GM21737 (cell line): ENCODE measurements at regions not wholly inside any gene's neighbourhood (a gene's known extent, or its start where the extent isn't known, plus 50 kb on each side); places are given as distances from the start of the nearest gene placed in this dataset.
"Not testable (repeated sequence)": the region's sequence is repeated elsewhere in the genome, so short reads cannot be mapped to it uniquely, and the experiment has no call there.

ENCODE experiments used
- ATAC-seq: cut with Tn5 transposase; IDR thresholded peaks from one replicate; pipeline ENCODE4 v1.9.1; 2021; ENCODE audit warnings: mild to moderate bottlenecking, moderate library complexity; ENCODE audit not compliant: unreplicated experiment

DNA sequence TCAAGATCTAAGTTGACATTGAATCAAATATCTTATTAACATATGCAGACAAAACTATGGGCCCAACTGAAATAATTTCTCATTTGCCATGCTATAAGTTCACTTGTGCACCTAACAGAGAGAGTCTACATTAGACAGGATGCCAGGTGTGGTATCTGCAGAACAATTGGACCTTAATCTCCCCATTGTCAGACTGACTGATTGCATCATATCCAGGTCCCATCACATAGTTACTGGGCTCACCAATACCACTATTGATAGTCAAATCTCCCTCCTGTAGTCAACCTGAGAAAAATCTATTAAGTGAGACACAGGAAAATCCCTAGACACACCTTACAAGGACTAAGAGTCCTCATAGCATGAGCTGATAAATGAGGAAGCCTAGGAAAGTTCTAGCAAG is 156.0 kb upstream of the FRG1 start:
- ATAC-seq, result no peak

DNA sequence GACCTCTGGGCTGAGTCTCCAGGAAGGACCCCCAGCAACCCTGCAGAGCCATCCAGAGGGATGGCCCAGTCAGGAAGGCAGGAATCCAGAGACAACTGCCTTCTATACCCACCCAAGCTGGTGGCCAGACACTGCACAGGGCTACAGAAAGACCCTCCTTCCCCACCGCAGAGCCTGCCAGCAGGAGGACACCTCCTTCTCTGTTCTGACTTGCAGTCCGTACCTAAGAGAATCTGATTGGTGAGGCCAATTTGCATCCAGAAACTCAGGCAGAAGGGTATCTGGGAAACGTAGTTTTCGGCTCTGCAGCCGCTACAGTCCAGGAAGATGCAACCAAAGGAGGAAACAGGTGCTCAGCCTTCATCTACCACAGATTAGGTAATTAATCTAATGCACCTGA is 155.4 kb upstream of the FRG1 start:
- no peak for ATAC-seq

DNA sequence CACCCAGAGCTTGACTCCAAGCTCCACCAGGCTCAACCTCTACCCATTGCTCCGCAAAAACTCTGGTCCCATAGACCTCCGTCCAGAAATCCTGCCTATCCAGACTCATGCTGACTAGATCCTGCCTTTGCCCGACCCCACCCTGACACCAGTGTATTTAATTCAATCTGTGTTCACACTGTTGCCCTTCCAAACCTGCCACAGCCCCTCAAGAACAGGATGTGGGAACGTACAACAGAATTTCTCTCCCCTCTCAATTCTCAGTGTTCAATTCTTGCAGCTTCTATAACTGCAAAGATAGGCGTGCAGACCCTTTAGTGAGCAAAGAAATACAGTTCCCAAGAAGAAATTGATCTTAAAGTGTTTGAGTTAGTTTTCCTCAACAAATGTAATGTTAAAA is 154.2 kb upstream of the FRG1 start:
- no peak for ATAC-seq

DNA sequence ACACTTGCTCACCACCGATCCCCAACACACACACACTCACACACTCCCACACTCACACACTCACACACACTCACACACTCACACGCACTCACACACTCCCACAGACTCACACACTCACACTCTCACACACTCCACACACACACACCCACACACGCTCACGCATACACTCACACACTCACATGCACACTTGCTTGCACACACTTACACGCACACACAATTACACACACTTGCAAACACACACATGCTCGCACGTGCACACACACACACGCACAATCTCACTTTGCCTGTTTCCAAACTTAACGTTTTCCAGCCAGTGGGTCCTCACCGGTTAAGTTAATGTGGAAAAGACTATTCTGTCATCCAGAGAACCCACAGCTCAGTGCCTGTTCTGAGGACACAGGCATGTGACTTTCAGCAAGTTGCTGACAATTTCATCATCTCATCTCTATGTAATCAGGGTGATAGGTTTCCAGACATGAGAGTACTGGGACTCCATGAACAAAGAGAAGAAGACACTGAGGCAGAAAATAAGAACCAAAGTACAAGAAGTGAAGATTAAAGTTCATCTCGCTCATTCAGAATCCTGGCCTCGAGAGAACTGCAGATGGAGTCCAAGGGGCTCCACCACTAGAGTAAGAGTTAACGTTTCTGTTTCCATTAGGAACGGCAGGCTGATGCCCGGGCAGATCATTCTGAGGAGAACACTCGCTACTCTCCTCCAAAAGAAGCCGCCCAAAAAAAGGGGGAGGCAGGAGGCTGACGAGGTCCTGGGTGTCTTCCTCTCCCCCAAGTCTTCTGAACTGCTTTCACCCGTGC is 153.2 kb upstream of the FRG1 start:
- ATAC-seq, result no peak

DNA sequence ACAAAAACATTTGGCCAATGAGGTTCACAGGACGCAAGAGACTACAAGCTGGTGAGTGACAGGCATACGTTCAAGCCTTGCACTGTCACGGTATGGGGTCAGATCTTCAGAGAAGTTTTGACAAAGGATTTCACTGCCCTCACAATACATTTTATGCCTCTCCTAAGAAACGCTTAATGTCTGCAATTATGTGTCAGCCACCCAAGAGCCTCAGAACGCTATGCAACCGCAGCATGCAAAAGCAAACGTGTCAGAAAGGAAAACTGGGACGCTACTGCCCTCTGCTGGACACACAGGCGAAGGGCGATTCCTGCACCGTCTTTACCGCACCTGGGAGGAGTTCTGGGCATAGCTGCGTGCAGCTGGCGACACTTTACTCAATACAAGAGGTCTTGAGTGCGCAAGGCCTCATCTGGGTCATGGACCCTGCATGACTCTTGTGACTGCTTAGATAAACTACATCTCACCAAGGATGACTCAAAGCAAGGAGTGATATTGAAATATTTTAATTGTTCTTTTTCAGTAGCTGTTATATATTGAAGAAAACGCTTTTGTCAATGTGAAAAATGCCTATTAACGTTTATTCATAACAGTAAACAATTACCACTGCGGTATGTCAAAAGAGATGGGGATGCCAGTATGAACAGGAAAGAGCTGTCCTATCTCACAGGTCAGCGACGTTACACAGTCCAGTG is 147.6 kb upstream of the FRG1 start:
- ATAC-seq, result no peak

DNA sequence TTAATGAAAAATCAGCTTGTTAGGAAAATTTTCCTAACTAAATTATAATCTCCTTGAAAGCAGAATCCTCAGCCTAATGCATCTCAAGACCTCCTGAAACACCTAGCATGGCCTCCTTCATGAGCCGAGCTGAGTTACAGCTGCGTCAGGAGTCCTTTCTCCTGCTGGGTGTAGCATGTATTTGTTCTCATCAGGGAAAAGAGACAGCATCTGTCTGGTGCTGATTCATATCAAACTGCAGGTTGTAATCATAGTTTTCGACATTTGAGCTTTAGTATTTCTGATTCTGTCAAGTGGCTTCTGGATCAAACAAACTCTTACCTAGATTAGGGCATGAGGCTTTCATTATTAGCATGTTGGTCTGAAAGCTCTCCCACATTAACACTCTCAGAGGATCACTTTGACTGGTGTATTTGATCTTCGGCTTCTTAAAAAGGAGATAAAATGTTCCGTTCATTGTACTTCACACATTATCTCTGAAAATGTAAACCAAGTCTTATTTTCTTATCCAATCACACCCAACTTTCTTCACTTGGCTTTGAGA is 140.1 kb upstream of the FRG1 start:
- no peak for ATAC-seq

DNA sequence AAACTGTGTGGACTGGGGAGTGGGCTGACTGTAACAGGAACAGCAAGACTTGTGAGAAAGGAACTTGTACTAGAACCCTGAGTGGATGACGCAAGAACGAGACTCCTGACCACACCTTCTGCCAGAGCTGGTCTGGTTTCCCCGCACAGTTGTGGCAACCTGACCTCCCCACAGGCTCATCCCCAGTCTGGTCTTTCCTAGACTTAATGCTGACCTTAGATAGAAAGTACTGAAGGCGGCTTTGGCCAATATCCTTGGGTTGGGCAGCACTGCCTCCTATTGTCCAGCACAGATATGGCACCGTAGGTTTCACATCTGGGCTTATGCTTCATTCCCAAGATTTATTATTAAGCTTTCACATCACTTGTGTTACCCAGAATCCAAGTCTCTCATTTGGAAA is 137.8 kb upstream of the FRG1 start:
- no peak for ATAC-seq

DNA sequence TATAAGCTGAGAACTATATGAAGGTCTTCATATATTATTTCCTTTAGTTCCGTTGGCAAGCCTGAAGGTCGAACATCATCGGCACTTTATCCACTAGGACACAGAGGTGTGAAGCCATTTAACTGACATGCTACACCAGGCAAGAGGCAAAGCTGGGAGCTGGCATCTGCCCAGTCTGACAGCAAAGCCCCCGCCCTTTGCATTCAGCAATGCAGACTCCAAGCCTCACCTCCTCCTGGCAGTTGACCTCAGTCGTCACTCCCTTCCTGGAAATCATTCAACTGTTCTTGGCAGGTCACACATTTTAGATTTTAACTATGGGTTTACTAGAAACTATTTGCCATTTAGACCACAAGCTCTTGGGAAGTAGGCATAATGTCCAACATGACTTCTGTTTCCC is 135.8 kb upstream of the FRG1 start:
- ATAC-seq, result no peak

DNA sequence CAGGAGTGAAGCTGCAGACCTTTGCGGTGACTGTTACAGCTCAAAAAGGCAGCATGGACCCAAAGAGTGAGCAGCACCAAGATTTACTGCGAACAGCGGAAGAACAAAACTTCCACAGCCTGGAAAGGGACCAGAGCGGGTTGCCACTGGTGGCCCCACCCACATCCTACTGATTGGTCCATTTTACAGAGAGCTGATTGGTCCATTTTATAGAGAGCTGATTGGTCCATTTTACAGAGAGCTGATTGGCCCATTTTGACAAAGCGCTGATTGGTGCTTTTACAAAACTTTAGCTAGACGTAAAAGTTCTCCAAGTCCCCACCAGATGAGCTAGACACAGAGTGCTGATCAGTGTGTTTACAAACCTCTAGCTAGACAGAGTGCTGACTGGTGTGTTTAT is 134.2 kb upstream of the FRG1 start:
- no peak for ATAC-seq

DNA sequence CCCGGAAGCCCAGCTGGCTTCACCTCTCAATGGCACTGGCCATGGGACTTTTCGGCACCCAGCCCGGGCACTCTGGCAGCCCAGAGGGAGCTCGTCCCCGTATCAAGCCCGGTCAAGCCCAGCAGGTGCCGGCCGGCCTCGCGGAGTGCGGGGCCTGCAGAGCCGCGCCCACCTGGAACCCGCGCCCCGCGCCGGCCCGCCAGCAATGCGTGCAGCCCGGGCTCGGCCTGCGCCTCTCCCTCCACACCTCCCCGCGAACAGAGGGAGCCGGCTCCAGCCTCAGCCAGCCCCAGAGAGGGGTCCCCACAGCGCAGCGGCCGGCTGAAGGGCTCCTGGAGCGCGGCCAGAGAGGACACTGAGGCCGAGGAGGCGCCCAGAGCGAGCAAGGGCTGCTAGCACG is 133.6 kb upstream of the FRG1 start:
- ATAC-seq, result no peak

DNA sequence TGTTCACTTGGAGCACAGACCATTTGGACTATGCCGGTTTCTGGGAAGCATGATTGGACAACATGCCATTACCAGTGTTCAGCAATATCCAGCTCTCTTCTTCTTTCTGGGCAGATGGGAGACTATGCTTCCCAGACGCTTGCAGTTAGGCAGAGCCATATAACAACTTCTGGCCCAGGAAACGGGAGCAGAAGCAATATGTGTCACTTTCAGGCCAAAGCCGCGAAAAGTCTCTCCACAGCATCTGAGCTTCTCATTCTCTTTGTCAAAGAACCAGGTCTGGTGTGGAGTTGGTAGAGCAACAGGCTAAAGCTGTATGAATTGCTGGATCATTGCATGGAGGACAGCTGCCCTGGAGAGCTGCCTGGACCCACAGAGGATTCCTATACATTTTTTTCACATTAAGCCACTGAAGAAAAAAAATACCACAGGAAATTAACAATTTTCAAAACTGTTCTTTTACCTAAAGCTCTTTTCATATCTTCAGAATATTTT is 131.4 kb upstream of the FRG1 start:
- no peak for ATAC-seq

DNA sequence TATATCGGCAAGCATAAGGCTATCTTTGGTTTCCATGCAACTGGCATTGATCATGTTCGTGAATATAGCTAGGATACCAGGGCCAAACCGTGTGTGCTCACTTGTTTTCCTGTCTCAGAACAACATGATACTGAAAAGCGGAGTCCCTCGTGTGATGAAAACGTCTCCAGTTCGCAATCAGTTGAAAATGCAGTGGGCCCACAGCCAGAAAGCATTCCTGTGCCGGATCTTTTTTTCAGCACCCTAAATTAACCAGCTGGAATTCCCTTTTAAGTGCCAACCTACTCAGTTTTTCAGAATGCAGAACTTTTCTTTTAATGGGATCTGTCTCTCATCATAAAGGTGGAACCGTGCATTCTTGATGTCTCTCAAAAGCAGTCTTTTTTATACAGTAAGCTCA is 130.8 kb upstream of the FRG1 start:
- no peak for ATAC-seq

DNA sequence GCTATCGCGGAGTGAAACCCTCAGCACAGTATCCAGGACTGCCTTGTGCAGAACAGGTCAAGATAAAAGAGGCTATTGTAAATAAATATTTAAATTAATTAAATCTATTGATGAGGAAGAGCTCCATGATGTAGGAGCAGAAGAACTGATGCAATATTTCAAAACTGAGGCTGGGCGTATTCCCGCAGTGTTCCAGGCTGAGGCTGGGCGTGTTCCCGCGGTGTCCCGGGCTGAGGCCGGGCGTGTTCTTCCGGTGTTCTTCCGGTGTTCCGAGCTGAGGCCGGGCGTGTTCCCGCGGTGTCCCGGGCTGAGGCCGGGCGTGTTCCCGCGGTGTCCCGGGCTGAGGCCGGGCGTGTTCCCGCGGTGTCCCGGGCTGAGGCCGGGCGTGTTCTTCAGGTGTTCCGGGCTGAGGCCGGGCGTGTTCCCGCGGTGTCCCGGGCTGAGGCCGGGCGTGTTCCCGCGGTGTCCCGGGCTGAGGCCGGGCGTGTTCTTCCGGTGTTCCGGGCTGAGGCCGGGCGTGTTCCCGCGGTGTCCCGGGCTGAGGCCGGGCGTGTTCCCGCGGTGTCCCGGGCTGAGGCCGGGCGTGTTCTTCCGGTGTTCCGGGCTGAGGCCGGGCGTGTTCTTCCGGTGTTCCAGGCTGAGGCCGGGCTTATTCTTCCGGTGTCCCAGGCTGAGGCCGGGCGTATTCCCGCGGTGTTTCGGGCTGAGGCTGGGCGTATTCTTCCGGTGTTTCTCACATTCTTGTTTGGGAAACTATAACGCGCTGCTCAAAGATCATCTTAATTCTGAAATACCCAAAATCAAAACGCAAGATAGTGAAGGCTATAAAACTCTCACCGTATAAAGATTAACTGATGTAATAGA is 130.1 kb upstream of the FRG1 start:
- not testable (repeated sequence) for ATAC-seq

DNA sequence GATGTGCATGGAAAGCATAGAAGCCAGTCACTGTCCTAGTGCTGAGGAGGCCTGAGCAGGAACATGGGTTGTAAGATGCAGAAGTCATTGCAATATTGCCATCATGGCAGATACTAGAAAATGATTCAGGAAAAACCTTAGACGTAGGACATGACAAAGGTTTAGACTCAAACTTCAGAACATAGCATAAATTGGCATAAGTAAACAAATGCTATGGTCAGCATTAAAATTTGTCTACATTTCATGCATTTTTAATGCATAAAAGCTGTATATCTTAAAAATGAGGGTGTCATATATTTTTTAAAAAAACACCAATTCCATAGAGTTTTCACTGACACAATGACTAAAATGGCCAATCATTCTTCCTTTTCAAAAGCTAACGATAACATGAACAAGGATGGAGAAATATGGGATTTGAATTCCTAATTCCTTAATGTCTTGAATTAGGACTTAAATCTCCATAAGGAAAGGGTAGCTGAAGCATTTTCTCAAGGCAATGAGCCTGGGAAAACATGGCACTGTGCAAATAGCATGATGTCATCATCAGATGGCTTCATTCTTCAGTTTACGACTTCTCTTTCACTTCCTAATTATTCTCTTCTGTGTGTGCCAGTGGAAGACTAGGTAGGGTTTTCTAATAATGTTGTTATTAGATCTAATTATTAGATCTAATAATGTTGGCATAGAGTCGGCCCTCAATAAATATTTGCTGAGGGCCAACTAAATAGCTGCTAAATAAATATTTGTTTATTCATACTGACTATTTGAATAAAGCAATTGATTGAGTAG is 125.1 kb upstream of the FRG1 start:
- no peak for ATAC-seq

DNA sequence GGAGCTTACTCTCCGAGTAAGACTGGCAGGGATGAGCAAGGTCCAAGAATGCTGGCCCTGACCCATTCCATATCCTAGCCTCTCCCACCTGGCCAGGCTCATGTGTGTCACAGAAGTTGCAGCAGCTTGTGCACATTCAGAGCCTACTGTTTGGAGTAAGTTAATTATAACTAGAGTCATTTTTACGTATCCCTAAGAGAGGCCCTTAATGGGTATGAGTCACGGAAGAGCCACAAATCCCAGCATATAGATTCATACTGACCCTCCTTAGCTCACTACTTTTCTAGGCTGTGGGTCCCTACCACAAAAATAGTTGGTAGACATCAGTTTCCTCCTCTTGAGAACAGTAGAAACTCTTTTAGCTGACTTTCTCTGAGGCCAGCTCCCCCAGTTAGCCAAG is 118.3 kb upstream of the FRG1 start:
- ATAC-seq, result no peak

DNA sequence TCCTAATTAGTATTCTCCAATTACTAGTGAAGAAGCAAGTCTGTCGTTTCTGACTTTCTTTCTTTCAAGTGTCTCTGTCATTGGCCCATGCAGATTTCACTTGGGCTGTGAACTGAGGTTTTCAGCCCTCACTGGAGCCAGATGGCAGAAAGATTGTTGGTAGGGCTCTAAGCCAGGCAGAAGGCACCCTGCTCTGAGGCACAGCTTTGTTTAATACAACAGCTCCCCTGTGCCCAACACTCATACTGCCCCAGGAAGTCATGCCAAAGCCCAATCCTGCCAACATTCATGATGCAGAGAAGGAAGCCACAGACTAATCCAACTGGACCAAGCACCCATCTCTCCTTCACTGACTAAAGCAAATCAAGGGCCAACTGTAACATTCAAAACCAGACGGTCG is 117.1 kb upstream of the FRG1 start:
- ATAC-seq, result no peak

DNA sequence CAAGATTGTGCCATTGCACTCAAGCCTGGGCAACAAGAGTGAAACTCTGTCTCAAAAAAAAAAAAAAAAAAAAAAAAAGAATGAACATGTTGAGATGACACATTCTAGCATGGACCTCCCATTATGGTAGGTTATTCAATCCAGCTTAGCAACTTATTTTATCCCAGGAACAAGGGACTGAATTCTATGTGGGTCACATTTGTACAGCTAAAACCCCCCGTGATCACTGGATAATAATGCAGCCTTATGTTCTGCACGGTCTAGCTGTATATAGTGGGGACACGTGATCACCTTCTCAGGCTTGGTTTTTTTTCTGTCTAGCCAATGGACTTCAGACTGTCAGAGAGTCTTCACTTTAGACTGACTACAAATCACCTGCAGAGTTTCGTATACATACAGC is 115.2 kb upstream of the FRG1 start:
- ATAC-seq, result no peak

DNA sequence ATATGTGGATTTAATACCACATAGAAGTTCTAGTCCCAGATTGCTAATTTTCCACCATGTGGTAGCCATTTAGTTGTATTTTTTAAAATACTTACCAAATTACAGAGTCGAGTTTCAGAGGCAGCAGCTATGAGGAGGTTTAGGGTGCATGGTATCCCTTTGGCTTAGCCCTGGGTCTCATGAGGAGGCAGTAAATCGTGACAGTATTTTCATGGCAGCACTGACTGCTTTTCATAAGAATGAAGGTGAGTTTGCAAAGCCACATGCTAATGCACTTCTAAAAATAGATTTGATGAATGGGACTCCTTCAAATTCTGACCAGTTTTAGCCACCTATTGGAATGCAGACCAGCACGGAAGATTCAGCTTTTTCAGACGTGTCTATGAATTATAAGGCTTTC is 114.0 kb upstream of the FRG1 start:
- ATAC-seq, result no peak

DNA sequence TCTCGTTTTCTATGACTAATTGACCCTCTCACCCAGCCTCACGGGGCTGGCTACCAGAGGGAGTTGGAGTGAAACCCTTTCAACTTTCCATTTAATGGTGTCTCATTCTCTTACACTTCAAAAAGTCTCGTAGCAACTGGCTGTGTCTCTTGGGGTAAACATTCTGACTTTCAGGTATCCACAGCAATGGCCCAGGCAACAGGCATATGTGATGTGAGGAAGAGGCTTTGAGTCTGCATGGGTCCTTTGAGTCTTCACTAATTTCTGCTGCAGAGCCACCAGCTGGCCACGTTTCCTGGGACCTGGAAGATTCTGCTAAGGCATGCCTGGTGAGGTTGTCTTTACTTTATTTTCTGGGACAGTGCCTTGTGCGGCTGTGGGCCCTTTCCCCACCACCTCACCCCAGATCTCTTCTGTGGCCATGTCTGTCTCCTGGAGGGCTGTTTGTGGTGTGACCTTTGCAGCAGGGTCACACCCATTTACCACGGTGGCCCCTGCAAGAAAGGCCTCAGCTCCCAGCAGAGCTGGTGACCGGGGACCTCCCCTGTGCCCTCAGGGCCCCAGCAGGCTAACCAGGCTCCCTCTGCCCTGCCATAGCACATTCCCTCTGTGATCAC is 112.5 kb upstream of the FRG1 start:
- ATAC-seq, result no peak

DNA sequence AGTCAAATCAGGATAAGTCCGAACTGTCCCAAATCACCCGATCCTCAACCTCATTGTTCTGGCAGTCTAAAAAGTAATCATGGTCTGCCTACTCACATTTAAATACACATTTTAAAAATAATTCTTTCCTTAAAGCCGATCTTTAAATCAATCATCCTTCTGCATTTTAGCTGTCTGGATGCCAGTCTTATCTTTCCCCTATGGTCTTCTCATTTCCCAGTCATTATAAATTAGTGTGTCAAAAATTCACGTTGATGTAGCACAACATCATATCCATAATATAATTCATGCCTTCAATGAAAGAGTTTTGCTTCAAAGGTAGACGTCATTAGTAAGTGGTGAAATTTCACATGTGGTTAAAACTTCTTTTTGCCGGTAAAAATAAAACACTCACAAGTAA is 108.1 kb upstream of the FRG1 start:
- no peak for ATAC-seq
